IPS-NIHi11 (cell line): ENCODE measurements at regions not wholly inside any gene's neighbourhood (a gene's known extent, or its start where the extent isn't known, plus 50 kb on each side); places are given as distances from the start of the nearest gene placed in this dataset.

ENCODE experiments used
- DNase-seq: peaks from one replicate; pipeline ENCODE4 v3.0.0; 2012; ENCODE audit warnings: mixed read lengths, low spot score

GRCh38 chr4:43987331-43987944 is 461.2 kb downstream of the KCTD8 start:
- DNase-seq = no peak

DNA sequence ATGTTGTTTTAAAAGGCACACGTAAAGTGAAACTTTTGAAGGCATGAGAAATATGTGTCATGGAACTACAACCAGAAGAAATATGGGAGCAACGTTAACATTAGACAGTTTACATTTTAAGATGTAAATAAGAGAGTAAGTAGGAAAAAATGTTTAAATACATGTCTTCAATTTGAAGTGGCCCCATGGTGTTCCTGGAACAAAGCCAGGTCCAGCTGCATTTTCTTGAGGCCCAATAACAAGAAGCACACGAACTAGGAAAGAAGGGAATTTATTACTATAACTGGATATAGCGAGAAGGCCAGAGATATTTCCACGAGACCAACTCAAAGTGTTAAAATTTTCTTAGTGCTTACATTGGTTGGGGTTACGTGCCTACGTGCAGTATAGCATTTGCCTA is 458.1 kb downstream of the KCTD8 start:
- DNase-seq = no peak

- DNase-seq = no peak
These were observed 457.6 kb downstream of the KCTD8 start for GRCh38 chr4:43990963-43991362.

- DNase-seq = peak; percentile 10
These were observed 456.1 kb downstream of the KCTD8 start for GRCh38 chr4:43992552-43992951.

DNA sequence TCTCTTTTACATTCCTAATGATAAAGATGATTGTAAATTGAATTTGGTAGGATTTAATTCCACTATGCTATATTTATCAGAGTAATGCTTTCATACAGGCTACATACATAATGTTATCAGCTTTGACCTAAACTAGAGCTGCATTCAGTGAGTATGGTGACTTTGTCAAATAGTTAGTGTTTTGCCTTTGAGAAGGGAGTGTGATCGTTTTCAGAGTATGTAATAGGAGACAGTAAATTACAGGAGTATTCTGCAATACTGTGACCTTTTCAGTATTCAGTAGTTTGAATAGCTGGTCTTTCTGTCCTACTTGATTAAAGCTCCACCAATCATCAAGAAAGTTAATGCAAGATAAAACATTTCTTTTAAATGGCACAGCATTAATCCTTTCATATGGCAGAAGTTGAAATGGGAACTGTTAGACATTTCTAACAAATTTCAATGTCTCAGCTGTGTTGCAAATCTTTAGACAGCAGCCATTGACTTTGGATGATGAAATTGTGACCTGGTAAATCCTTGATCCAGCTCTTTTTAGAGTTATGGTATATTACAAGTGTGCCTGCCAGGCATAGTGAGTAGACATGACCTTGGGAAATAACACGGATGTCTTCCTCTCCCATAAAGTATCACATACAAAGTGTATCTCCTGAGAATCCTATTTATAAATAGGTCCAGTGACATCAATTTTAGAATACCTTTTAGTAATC is 455.3 kb downstream of the KCTD8 start:
- no peak for DNase-seq

DNA sequence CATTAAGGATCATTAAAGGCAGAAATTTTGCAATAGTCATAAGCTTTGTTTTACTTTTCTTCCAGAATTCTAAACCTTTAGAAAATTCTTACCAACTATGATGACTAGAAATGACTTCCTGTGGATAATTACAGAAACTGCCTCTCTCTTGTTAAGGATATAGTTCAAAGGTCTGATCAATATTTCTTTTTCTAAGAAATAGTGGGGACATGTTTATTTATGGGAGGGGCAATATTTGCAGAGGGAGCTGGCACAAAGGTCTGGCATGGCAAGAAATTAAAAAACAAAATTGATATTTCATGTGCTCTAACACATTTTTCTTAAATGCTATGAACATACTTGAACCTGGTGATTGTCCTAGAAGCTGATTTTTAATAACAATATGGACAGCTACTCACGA is 448.9 kb downstream of the KCTD8 start:
- DNase-seq = no peak

GRCh38 chr4:44002368-44002767 is 446.2 kb downstream of the KCTD8 start:
- DNase-seq = no peak

GRCh38 chr4:44016570-44017421 is 431.8 kb downstream of the KCTD8 start:
- DNase-seq = no peak

DNA sequence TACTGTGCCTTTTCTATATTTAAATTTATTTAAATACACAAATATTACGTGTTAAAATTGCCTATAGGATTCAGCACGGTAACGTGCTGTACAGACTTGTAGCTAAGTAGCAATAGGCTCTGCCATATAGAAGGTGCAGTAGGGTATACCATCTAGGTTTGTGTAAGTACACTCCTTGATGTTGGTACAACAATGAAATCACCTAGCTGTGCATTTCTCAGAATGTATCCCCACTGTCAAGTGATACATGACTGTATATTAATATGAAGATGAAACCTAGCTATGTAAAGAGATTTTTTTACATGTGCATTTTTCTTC is 431.2 kb downstream of the KCTD8 start:
- DNase-seq = no peak

DNA sequence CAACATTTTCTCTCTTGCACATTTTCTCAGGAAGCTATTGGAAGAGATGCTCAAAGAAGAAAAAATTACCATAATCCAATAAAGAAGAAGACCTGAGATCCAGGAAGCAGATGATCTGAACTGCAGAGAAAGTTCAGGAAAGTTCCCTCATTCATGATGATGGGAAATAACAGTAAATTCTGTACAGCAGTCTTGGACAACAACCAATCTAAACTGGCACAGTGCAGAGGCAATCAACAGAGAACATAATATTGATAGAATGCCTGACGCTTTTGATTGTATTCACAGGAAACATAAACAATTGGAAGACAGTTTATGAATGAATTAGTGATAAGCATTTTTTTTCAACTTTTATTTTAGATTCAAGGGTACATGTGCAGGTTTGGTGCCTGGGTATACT is 428.9 kb downstream of the KCTD8 start:
- DNase-seq = no peak

- no peak for DNase-seq
These were observed 423.1 kb downstream of the KCTD8 start for GRCh38 chr4:44025376-44026020.

- DNase-seq = no peak
These were observed 409.8 kb downstream of the KCTD8 start for GRCh38 chr4:44038811-44039210.

- DNase-seq = no peak
These were observed 402.1 kb downstream of the KCTD8 start for GRCh38 chr4:44046491-44046890.

DNA sequence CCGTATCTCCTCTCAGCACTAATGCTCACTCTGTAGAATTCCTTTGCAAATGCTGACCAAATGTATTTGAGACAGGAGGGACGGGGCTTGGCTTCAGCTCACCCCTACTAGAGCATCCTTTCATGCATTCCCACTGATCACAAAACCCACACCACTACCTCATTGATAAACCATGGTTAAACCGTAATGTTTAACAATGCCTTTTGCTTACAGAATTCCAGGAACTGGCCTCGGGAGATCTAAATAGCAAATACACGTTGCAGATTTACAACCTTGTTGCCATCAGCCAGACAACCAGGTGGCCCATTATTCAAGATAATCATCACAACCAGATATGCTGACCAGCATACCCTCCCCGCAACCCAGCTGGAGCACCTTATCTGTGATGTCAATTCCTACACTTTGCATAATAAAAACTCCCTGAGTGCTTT is 391.9 kb downstream of the KCTD8 start:
- DNase-seq = peak; percentile 50

DNA sequence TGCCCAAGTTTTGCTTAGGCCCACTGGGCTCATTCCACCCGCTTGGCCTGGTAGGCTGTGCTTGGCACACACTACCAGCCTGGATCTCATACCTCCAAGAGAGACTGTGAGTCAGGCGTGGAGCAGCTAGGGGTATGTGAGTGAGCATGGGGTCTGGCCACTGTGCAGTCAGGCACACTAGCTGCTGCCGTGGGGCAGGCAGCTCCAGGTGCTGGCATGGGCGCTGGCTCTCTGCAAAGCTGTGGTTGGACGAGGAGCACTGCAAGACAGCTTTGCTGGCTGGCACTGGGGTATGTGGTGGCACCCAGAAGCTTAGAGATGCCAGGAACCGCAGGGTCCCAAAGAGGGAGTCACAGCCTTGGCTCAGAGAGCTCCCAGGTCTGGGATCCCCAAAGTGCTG is 377.8 kb downstream of the KCTD8 start:
- DNase-seq = no peak

GRCh38 chr4:44071959-44072955 is 376.4 kb downstream of the KCTD8 start:
- no peak for DNase-seq

DNA sequence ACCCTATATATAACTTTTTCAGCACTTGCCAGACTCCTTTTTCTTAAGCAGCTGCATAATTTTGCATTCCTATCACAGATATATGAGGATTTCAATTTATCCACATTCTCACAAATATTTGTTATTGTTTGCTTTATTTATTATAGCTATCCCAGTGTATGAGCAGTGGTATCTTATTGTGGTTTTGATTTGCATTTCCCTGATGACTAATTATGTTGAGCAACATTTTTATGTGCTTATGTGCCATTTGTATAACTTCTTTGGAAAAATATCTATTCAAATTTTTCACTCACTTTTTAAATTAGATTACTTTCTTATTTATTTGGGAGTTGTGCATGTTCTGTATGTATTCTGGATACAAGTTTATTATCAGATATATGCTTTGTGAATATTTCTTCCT is 361.9 kb downstream of the KCTD8 start:
- DNase-seq = no peak

GRCh38 chr4:44093390-44093789 is 355.2 kb downstream of the KCTD8 start:
- DNase-seq = no peak

GRCh38 chr4:44098973-44099372 is 349.6 kb downstream of the KCTD8 start:
- no peak for DNase-seq

DNA sequence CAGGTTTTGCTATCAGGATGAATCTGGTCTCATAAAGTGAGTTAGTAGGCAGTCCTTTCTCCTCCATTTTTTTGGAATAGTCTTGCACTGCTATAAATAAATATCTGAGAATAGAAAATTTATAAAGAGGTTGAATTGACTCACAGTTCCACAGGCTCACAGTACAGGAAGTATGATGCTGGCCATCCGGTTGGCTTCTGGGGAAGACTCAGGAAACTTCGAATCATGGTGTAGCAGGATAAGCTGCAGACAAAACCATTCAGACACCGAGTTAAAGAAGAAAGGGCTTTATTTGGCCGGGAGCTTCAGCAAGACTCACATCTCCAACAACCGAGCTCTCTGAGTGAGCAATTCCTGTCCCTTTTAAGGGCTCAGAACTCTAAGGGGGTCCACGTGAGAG is 348.2 kb downstream of the KCTD8 start:
- DNase-seq = no peak

- no peak for DNase-seq
These were observed 329.5 kb downstream of the KCTD8 start for GRCh38 chr4:44118971-44119680.
